CD4-positive, alpha-beta T cell treated with Interferon gamma for 1 hour (primary cell): ENCODE measurements at regions not wholly inside any gene's neighbourhood (a gene's known extent, or its start where the extent isn't known, plus 50 kb on each side); places are given as distances from the start of the nearest gene placed in this dataset.

ENCODE experiments used
- DNase-seq: peaks from one replicate; pipeline ENCODE4 v3.0.0-alpha.2; 2020

- DNase-seq: no peak
Observed at GRCh38 chr1:201750934-201751333, 78.0 kb upstream of the IPO9 start.

GRCh38 chr1:201751872-201752271 lies 77.1 kb upstream of the IPO9 start:
- DNase-seq: no peak

GRCh38 chr1:201752333-201752732 lies 76.6 kb upstream of the IPO9 start:
- no peak for DNase-seq

GRCh38 chr1:201753492-201753891 lies 75.5 kb upstream of the IPO9 start:
- no peak for DNase-seq

GRCh38 chr1:201754353-201754752 lies 74.6 kb upstream of the IPO9 start:
- DNase-seq: no peak

GRCh38 chr1:201755200-201755599 lies 73.8 kb upstream of the IPO9 start:
- no peak for DNase-seq

- DNase-seq: no peak
Observed at GRCh38 chr1:201756406-201756805, 72.6 kb upstream of the IPO9 start.

- no peak for DNase-seq
Observed at GRCh38 chr1:201758499-201759050, 70.4 kb upstream of the IPO9 start.

GRCh38 chr1:201759194-201759815 lies 69.7 kb upstream of the IPO9 start:
- no peak for DNase-seq

GRCh38 chr1:201760516-201760915 lies 68.4 kb upstream of the IPO9 start:
- DNase-seq: no peak

- DNase-seq: no peak
Observed at GRCh38 chr1:201761178-201761577, 67.8 kb upstream of the IPO9 start.

GRCh38 chr1:201761871-201762270 lies 67.1 kb upstream of the IPO9 start:
- DNase-seq: no peak

- no peak for DNase-seq
Observed at GRCh38 chr1:201762381-201762780, 66.6 kb upstream of the IPO9 start.

- DNase-seq: no peak
Observed at GRCh38 chr1:201763455-201764140, 65.4 kb upstream of the IPO9 start.

- no peak for DNase-seq
Observed at GRCh38 chr1:201764166-201764565, 64.8 kb upstream of the IPO9 start.

- no peak for DNase-seq
Observed at GRCh38 chr1:201764579-201764978, 64.4 kb upstream of the IPO9 start.

GRCh38 chr1:201766131-201766866 lies 62.7 kb upstream of the IPO9 start:
- DNase-seq: no peak

- DNase-seq: no peak
Observed at GRCh38 chr1:201767339-201767738, 61.6 kb upstream of the IPO9 start.

- DNase-seq: no peak
Observed at GRCh38 chr1:201769072-201769471, 59.9 kb upstream of the IPO9 start.

GRCh38 chr1:201769966-201770365 lies 59.0 kb upstream of the IPO9 start:
- no peak for DNase-seq

- no peak for DNase-seq
Observed at GRCh38 chr1:201771466-201771865, 57.5 kb upstream of the IPO9 start.

- DNase-seq: no peak
Observed at GRCh38 chr1:201772178-201772577, 56.8 kb upstream of the IPO9 start.

GRCh38 chr1:201773764-201774163 lies 55.2 kb upstream of the IPO9 start:
- no peak for DNase-seq
